Endothelial cell of umbilical vein (primary cell): ENCODE measurements at regions not wholly inside any gene's neighbourhood (a gene's known extent, or its start where the extent isn't known, plus 50 kb on each side); places are given as distances from the start of the nearest gene placed in this dataset.

ENCODE experiments used
- BruUV-seq: library from RNA; stranded (reverse); fragments of 400-500 nt; replicated peaks from 2 replicates; lab custom pipeline; 2021; lab: Mats Ljungman, UMichigan
- CTCF ChIA-PET: fragments of 300-600, 350-600 bp; sonication (Branson Sonifier 250); formaldehyde crosslinking; loops from one replicate; lab custom pipeline; 2021; ENCODE audit warnings: antibody characterized with exemption, inconsistent platforms; lab: Charles Lee
- POLR2A ChIA-PET: fragments of 300-600, 350-600 bp; sonication (Branson Sonifier 250); formaldehyde crosslinking; loops from one replicate; lab custom pipeline; 2021; ENCODE audit warnings: antibody characterized with exemption, inconsistent platforms; lab: Charles Lee
- DNase-seq: peaks from one replicate; pipeline ENCODE4 v3.0.0-alpha.2; 2011; ENCODE audit warnings: low read depth, low spot score
- FAIRE-seq: peaks from 2 replicates; lab custom pipeline; 2011; peaks lifted over from hg19 to GRCh38; lab: Jason Lieb, UNC
- H2AFZ ChIP-seq: 2 replicates; pipeline ENCODE4 v1.6.0; 2012; ENCODE audit warnings: low read depth, low read length, control low read depth, inconsistent platforms
- H3K27ac ChIP-seq: 2 replicates; pipeline ENCODE4 v1.5.1; 2011; ENCODE audit warnings: low read depth, mild to moderate bottlenecking, control low read depth, low read length, moderate library complexity; ENCODE audit not compliant: insufficient read depth
- H3K27me3 ChIP-seq, 2 experiments: 2 replicates each; pipeline versions ENCODE4 v1.6.0 to v1.6.1; 2011; ENCODE audit warnings: low read length in 2 of 2, mixed read lengths in 1 of 2; ENCODE audit not compliant: control insufficient read depth in 2 of 2, insufficient read depth in 2 of 2
- H3K36me3 ChIP-seq, 2 experiments: 2 replicates in 1 of 2; 3 replicates in 1 of 2; pipeline ENCODE4 v1.5.1; 2011; ENCODE audit warnings: low read length in 2 of 2, mild to moderate bottlenecking in 1 of 2, moderate library complexity in 1 of 2; ENCODE audit not compliant: control insufficient read depth in 2 of 2, insufficient read depth in 2 of 2; ENCODE audit errors: extremely low read depth in 1 of 2
- H3K4me1 ChIP-seq: 3 replicates; pipeline ENCODE4 v1.5.1; 2011; ENCODE audit warnings: mild to moderate bottlenecking, low read length; ENCODE audit not compliant: control insufficient read depth, insufficient read depth; ENCODE audit errors: extremely low read depth
- H3K4me2 ChIP-seq: 2 replicates; pipeline ENCODE4 v1.6.1; 2011; ENCODE audit warnings: low read length, control low read depth, mixed read lengths; ENCODE audit not compliant: insufficient read depth
- H3K4me3 ChIP-seq, 3 experiments: fragments of 200-600 bp in 1 of 3; sonication (generic), shearing (Covaris generic) in 1 of 3; replicated peaks in 1 of 3; 2 replicates each; pipeline ENCODE4 v1.5.1; 2011 to 2016; ENCODE audit warnings: control low read depth in 3 of 3, low read length in 3 of 3, mild to moderate bottlenecking in 2 of 3, inconsistent platforms in 1 of 3, low read depth in 1 of 3, moderate library complexity in 1 of 3; ENCODE audit not compliant: insufficient read depth in 1 of 3
- H3K79me2 ChIP-seq: 2 replicates; pipeline ENCODE4 v1.6.0; 2012; ENCODE audit warnings: low read length, inconsistent platforms; ENCODE audit not compliant: control insufficient read depth, insufficient read depth
- H3K9ac ChIP-seq: replicated peaks from 2 replicates; pipeline ENCODE3; 2011; ENCODE audit warnings: low read length, control low read depth; ENCODE audit not compliant: insufficient read depth; ENCODE audit errors: extremely low read depth
- H3K9me1 ChIP-seq: replicated peaks from 3 replicates; pipeline ENCODE4 v1.6.0; 2011; ENCODE audit warnings: mild to moderate bottlenecking, low read length; ENCODE audit not compliant: control insufficient read depth, insufficient read depth; ENCODE audit errors: extremely low read depth
- H3K9me3 ChIP-seq: replicated peaks from 2 replicates; pipeline ENCODE4 v1.5.1; 2012; ENCODE audit warnings: low read length, inconsistent platforms; ENCODE audit not compliant: control insufficient read depth, insufficient read depth
- H4K20me1 ChIP-seq: replicated peaks from 2 replicates; pipeline ENCODE3; 2011; ENCODE audit warnings: mild to moderate bottlenecking, low read length; ENCODE audit not compliant: control insufficient read depth, insufficient read depth; ENCODE audit errors: extremely low read depth
- EZH2 ChIP-seq: IDR thresholded peaks from 2 replicates; pipeline ENCODE4 v1.6.1; 2012; ENCODE audit warnings: borderline replicate concordance, low read depth, mild to moderate bottlenecking, moderate library complexity, low read length, inconsistent platforms; ENCODE audit not compliant: severe bottlenecking
- FOS ChIP-seq: IDR thresholded peaks from 2 replicates; pipeline ENCODE4 v1.6.1; 2011; ENCODE audit warnings: mild to moderate bottlenecking, low read length, moderate library complexity, borderline replicate concordance; ENCODE audit not compliant: insufficient read depth
- GATA2 ChIP-seq: IDR thresholded peaks from 2 replicates; pipeline ENCODE4 v1.7.0; 2011; ENCODE audit warnings: low read depth, mild to moderate bottlenecking, moderate library complexity, mixed read lengths, low read length; ENCODE audit not compliant: insufficient read length, insufficient read depth
- JUN ChIP-seq: IDR thresholded peaks from 2 replicates; pipeline ENCODE4 v1.6.1; 2011; ENCODE audit warnings: borderline replicate concordance, low read depth; ENCODE audit not compliant: insufficient read length, insufficient read depth
- MYC ChIP-seq: IDR thresholded peaks from one replicate; pipeline ENCODE4 v1.6.1; 2011; ENCODE audit warnings: mild to moderate bottlenecking, low read depth, low read length
- POLR2A ChIP-seq: IDR thresholded peaks from 2 replicates; pipeline ENCODE4 v1.6.1; 2012; ENCODE audit warnings: low read depth, mild to moderate bottlenecking, control low read depth, low read length
- POLR2AphosphoS5 ChIP-seq: IDR thresholded peaks from 2 replicates; pipeline ENCODE4 v1.6.1; 2012; ENCODE audit warnings: low read depth, mild to moderate bottlenecking, control low read depth, low read length, moderate library complexity; ENCODE audit not compliant: insufficient read depth
- dilution Hi-C: fragments of 300-500 bp; cut with MboI; formaldehyde crosslinking; loops from one replicate; pipeline ENCODE4 v1.15.0; 2019; ENCODE audit warnings: low sequenced_read_pairs; ENCODE audit not compliant: extremely low pct_ligation_motif_present
- intact Hi-C: fragments of 100-400 bp; cut with micrococcal nuclease; formaldehyde crosslinking; loops from one replicate; pipeline ENCODE4 v1.10.0; 2022
- TF ChIP-seq, protein P1 (sequence below), 2 donors: IDR thresholded peaks; 1 replicate in 1 of 2; 2 replicates in 1 of 2; pipeline ENCODE4 v1.5.1; 2011; ENCODE audit warnings: low read length in 2 of 2, mild to moderate bottlenecking in 2 of 2, moderate library complexity in 2 of 2, control low read depth in 1 of 2, inconsistent platforms in 1 of 2, low read depth in 1 of 2; ENCODE audit not compliant: insufficient read depth in 1 of 2; ENCODE audit errors: extremely low read depth in 1 of 2
- TF ChIP-seq, protein P2 (sequence below): IDR thresholded peaks from 2 replicates; pipeline ENCODE4 v1.6.1; 2011; ENCODE audit not compliant: insufficient read depth, insufficient read length

- Histone ChIP-seq H3K9ac (no peak overlapping the region), H3K4me2 (no peak overlapping the region), H3K27ac (no peak overlapping the region), H3K9me1 (no peaks in the 10 kb centered on the region), H3K79me2 (no peaks in the 10 kb centered on the region), H3K36me3 (no peaks in the 10 kb centered on the region), H2AFZ (no peak overlapping the region), H3K9me3 (no peaks in the 10 kb centered on the region), H3K4me1 (no peaks in the 10 kb centered on the region), H3K4me3 (no peak overlapping the region), H3K27me3 (no peaks in the 10 kb centered on the region), H4K20me1 (no peaks in the 10 kb centered on the region)
- TF ChIP-seq FOS = no peak
- no peak for TF ChIP-seq POLR2A
- no peak for TF ChIP-seq POLR2AphosphoS5
- TF ChIP-seq, protein P1, sequence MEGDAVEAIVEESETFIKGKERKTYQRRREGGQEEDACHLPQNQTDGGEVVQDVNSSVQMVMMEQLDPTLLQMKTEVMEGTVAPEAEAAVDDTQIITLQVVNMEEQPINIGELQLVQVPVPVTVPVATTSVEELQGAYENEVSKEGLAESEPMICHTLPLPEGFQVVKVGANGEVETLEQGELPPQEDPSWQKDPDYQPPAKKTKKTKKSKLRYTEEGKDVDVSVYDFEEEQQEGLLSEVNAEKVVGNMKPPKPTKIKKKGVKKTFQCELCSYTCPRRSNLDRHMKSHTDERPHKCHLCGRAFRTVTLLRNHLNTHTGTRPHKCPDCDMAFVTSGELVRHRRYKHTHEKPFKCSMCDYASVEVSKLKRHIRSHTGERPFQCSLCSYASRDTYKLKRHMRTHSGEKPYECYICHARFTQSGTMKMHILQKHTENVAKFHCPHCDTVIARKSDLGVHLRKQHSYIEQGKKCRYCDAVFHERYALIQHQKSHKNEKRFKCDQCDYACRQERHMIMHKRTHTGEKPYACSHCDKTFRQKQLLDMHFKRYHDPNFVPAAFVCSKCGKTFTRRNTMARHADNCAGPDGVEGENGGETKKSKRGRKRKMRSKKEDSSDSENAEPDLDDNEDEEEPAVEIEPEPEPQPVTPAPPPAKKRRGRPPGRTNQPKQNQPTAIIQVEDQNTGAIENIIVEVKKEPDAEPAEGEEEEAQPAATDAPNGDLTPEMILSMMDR (IDR thresholded peaks at IDR 0.05; ENCODE audit: extremely low read depth in 1 of 2, insufficient read depth in 1 of 2, low read depth in 1 of 2, low read length in 2 of 2) = no peak
- TF ChIP-seq GATA2 = no peak
- TF ChIP-seq MYC = no peak
- TF ChIP-seq EZH2 = no peak
- TF ChIP-seq JUN = no peak
- TF ChIP-seq, protein P2, sequence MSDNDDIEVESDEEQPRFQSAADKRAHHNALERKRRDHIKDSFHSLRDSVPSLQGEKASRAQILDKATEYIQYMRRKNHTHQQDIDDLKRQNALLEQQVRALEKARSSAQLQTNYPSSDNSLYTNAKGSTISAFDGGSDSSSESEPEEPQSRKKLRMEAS = no peak
- dilution Hi-C loops (no loop called here), intact Hi-C loops (no loop called here)
- ChIA-PET CTCF (no interaction called here), POLR2A (no interaction called here)
- BruUV-seq = no TSS peak
- FAIRE-seq = no peak
- no peak for DNase-seq
Measured at GRCh38 chr2:143875295-143876233, 644.4 kb downstream of the ZEB2 start.
